Right hindlimb (tissue), 1 donor: ENCODE measurements at regions not wholly inside any gene's neighbourhood (a gene's known extent, or its start where the extent isn't known, plus 50 kb on each side); places are given as distances from the start of the nearest gene placed in this dataset.
"Not testable (repeated sequence)": the region's sequence is repeated elsewhere in the genome, so short reads cannot be mapped to it uniquely, and the experiment has no call there.

Experiments
- DNase-seq: peaks from one replicate; pipeline ENCODE4 v3.0.0-alpha.2; 2018

DNA sequence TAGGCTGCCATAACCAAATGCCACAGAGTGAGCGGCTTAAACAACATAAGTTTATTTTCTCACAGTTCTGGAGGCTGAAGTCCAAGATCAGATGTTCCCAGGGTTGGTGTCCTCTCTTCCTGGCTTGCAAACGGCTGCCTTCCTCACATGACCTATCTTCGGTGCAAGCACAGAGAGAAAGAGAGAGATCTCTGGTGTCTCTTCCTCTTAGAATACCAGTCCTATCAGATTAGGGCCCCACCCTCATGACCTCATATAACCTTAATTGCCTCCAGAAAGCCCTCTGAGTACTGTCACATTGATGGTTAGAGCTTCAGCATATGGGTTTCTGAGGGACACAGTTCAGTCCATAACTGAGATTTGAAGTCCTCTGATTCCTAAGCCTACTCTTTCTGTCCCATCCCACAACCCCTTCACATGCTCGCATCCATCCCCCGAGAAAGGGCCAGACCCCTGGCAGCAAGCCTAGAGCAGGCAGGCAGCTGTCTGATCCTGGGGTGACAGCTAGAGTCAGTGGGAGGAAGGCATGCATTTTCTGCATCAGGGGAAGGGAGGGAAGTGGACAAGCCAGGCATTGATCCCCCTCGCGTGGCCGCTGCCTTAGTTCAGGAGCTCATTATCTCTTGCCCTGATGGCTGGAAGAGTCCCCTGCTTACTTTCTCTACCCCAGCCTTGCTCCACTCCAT is 114.1 kb downstream of the FAR1 start:
- DNase-seq: peak; percentile 68

DNA sequence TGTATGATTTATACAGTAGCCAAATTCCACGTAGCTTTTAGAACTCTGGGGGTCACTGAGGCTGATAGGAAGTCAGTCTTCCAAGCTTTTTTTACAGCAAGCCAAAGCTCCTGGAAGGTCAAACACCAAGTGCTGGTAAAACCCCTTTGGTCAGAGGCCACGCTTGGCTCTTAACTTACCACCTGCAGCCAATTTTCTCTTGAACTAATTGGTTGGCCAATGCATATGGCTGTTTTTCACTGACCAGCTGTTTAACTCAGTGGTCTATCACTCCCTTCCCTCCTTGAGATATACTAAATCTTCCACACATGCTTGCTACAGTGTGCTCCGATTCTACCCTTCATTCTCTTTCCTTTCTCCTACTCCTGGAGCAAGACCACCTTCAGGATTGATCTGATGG is 116.0 kb downstream of the FAR1 start:
- DNase-seq: no peak

GRCh38 chr11:13784855-13785254 is 116.4 kb downstream of the FAR1 start:
- DNase-seq: peak; percentile 48

DNA sequence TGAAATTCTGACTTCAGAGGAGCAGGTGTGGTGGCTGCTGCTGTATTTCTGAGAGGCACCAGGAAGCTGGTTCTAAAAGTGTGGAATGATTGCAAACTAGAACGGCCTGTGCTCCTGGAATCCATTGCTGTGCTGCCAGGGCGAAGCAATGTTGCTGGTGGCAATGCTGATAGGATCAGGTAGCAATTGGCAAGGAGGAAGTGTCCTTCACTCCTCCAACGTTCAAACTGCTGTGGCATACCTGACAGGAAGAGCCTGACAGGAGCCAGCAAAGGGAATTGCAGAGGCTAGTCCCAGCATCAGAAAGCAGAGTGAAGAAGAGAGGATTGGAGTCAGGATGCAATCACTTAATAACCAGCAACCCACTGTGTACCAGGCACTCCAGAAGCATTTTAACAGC is 118.2 kb downstream of the FAR1 start:
- no peak for DNase-seq

- DNase-seq: not testable (repeated sequence)
Measured at GRCh38 chr11:13797616-13798015, 129.1 kb downstream of the FAR1 start.

GRCh38 chr11:13800901-13801300 is 132.4 kb downstream of the FAR1 start:
- no peak for DNase-seq

GRCh38 chr11:13818325-13818724 is 144.2 kb upstream of the SPON1 start:
- DNase-seq: no peak

DNA sequence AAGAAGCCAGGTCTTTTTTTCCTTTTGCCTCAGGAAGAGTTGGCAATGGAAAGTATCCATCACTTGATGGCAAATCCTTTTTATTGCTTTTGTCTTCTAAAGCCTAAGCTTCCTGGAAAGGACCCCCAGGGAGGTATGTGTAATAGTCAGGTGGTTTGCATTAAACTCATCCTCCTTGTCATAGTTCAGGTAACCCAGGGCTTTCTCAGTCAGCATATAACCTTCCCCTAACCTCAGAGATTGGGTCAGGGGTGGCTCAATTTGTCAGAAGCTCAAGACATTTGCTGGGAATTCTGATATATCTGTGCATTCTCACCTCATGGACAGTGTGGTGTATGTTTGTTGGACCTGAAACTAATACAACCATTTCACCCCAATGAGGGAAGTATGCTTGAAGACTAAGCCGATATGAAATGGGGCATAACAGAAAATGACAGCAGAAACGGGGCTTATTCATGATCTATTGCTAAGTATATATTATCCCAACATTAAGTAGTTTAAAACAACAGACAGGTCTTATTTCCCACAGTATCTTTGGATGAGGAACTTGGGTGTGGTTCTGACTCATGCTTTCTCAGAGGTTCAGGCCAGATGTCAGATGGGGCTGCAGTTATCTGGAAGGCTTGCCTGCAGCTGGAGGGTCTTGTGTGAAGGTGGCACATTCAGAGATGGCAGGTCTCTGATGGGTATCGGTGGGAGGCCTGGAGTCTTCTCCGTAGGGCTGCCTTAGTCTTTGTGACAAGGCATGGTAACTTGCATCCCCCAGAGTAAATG is 135.8 kb upstream of the SPON1 start:
- DNase-seq: no peak

DNA sequence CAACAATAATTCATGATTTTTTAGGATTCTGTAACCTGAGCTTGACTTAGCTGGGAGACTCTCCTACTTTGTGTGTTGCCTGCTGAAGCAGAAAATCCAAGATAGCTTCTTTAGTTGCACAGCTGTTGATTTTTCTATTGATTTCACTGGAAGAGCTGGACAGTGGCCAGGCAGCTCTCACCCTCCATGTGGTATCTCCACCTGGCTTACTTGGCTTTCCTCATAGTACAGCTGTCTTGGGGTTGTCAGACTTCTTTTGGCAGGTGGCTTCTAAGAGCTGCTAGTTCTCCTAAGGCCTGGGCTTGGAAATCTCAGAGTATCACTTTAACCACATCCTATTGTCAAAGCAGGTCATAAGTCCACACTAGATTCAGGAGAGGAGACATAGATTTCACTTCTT is 130.8 kb upstream of the SPON1 start:
- DNase-seq: peak; percentile 73

- no peak for DNase-seq
Measured at GRCh38 chr11:13834463-13834862, 128.1 kb upstream of the SPON1 start.

- no peak for DNase-seq
Measured at GRCh38 chr11:13836666-13837065, 125.9 kb upstream of the SPON1 start.

DNA sequence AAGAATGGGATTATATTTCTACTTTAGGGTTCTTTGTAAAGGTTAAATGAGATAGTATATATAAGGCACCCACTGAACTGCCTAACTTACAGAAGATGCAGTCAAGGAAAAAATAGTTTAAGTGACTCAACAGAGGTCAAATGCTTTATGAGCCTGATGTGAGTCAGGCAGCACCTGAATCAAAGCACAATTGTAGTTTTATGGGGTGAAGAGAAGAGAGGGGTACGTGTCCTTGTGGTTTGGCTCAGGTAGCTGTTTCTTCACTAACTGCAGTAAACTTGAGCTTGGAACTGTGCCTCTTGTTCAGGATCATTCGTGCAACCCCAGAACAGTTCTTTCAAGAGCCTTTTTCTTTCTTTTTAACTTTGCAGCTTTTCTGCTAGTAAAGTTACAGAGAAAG is 125.2 kb upstream of the SPON1 start:
- DNase-seq: no peak

GRCh38 chr11:13841393-13841792 is 121.1 kb upstream of the SPON1 start:
- DNase-seq: no peak

- DNase-seq: no peak
Measured at GRCh38 chr11:13848031-13848430, 114.5 kb upstream of the SPON1 start.

- DNase-seq: peak; percentile 27
Measured at GRCh38 chr11:13850231-13851005, 112.1 kb upstream of the SPON1 start.

GRCh38 chr11:13851691-13852090 is 110.8 kb upstream of the SPON1 start:
- DNase-seq: no peak

- DNase-seq: no peak
Measured at GRCh38 chr11:13852481-13852880, 110.0 kb upstream of the SPON1 start.

DNA sequence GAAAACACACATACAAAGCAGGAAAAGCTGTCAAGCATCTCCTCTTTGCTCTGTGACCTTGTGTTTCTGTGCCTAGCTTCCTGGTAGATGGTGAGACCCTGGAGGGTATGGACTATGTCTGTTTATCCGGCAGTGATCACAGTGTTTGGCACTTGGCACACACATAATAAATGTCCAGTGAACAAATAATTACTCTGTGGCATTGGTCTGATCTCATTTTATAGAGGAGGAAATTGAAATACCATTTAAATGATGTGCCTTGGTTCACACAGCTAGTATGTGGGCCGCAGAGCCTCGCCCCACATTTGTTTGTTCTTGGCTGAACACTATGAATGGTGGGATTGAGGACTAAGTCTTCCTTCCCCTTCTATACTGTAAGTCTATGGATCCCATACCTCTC is 104.7 kb upstream of the SPON1 start:
- DNase-seq: no peak

- DNase-seq: no peak
Measured at GRCh38 chr11:13859892-13860291, 102.6 kb upstream of the SPON1 start.

GRCh38 chr11:13861411-13861810 is 101.1 kb upstream of the SPON1 start:
- DNase-seq: no peak

- no peak for DNase-seq
Measured at GRCh38 chr11:13862845-13863392, 99.6 kb upstream of the SPON1 start.

DNA sequence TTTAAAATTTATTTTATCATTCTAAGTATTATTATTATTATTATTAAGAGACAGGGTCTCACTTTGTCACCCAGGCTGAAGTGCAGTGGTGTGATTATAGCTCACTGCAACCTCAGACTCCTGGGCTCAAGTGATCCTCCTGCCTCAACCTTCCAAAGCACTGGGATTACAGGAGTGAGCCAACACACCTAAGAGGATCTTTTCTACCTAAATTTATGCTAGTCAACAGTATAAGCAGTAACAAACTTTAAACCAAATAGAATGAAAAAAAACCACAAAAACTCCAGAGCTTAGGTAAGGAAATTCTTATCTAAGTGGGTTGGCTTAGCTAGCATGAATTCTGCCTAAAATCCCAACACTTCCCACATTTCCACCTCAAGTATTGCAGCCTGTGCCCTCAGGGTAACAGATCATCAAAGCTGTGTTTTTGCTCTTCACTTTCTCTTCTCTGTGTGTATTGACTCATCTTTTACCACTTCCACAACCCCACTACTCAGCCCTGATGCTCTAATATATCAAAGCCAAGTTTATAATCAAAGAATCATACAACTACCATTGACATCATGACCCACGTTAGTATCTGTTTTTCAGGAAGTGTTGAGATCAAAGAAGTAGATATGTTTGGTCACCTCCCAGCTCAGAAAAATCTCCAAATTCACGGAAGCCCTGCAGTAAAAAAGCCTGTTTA is 93.7 kb upstream of the SPON1 start:
- no peak for DNase-seq

GRCh38 chr11:13869398-13869886 is 93.1 kb upstream of the SPON1 start:
- DNase-seq: no peak
